ENCODE measurements at regions not wholly inside any gene's neighbourhood (a gene's known extent, or its start where the extent isn't known, plus 50 kb on each side); places are given as distances from the start of the nearest gene placed in this dataset.

GRCh38 chr12:39116861-39117260, 211.5 kb upstream of the CPNE8 start:
- POLR2A ChIA-PET, result no interaction called here
- Mint-ChIP-seq H3K4me3 (no peak overlapping the region), H3K27me3 (peaks cover 0 to 6% (median 0%) of the 10 kb centered on the region in 5 donors), H3K9me3 (peaks cover 0 to 2% (median 0%) of the 10 kb centered on the region in 9 donors), H3K27ac (no peak overlapping the region), H3K4me1 (no peaks in the 10 kb centered on the region), H3K36me3 (no peaks in the 10 kb centered on the region)
- ATAC-seq (no peak), DNase-seq (no peak)

- Mint-ChIP-seq H3K27ac (no peak overlapping the region), H3K9me3 (peaks cover 0 to 2% (median 0%) of the 10 kb centered on the region in 9 donors), H3K36me3 (no peaks in the 10 kb centered on the region), H3K4me3 (no peak overlapping the region), H3K27me3 (peaks cover 0 to 1% (median 0%) of the 10 kb centered on the region in 5 donors), H3K4me1 (no peaks in the 10 kb centered on the region)
- DNase-seq (no peak), ATAC-seq (no peak)
- POLR2A ChIA-PET, result no interaction called here
Observed at GRCh38 chr12:39112064-39112463, 206.7 kb upstream of the CPNE8 start.

DNA sequence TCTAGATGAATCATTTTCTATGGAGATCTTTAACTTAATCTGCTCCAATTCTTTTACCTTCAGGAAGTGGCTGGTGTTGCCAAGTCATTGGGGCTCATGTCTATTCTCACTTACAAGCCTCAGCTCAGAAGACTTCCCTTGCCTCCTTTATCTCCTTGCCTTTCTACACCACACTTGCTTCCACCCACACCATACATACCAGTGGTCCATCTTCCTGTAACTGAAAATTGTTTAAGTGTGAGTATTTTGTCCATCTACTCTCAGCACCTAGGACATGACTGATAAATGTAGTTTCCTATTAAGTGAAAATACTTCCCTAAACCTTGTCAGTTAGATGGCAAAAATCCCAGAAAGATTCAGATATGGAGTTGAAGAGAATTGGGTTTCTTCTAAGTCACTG, 199.7 kb upstream of the CPNE8 start:
- DNase-seq, result no peak
- Mint-ChIP-seq H3K36me3 (no peaks in the 10 kb centered on the region), H3K27me3 (peaks cover 0 to 7% (median 0%) of the 10 kb centered on the region in 5 donors), H3K27ac (no peak overlapping the region), H3K4me1 (no peaks in the 10 kb centered on the region), H3K9me3 (peaks cover 0 to 2% (median 0%) of the 10 kb centered on the region in 9 donors), H3K4me3 (no peak overlapping the region)
- POLR2A ChIA-PET, result no interaction called here
- ATAC-seq, result no peak

GRCh38 chr12:39103552-39104165, 198.3 kb upstream of the CPNE8 start:
- H3K27ac Mint-ChIP-seq, result peak overlapping the region in 1 of 10 donors; percentile 24
- POLR2A ChIA-PET, result no interaction called here
- DNase-seq, result peak in 4 of 10 donors; percentile 0 to 27 (median 17)

GRCh38 chr12:39102474-39103209, 197.3 kb upstream of the CPNE8 start:
- no peak overlapping the region for H3K4me3 Mint-ChIP-seq
- H3K27me3 Mint-ChIP-seq, result peaks cover 0 to 7% (median 0%) of the 10 kb centered on the region in 5 donors
- ATAC-seq (no peak), DNase-seq (no peak)
- H3K9me3 Mint-ChIP-seq, result peaks cover 0 to 9% (median 0%) of the 10 kb centered on the region in 9 donors
- no peaks in the 10 kb centered on the region for H3K4me1 Mint-ChIP-seq
- no peak overlapping the region for H3K27ac Mint-ChIP-seq
- H3K36me3 Mint-ChIP-seq, result no peaks in the 10 kb centered on the region
- POLR2A ChIA-PET, result no interaction called here

More at GRCh38 chr12:39103552-39104165, 198.3 kb upstream of the CPNE8 start:
- no peaks in the 10 kb centered on the region for H3K36me3 Mint-ChIP-seq
- ATAC-seq, result peak; percentile 35 to 46
- no peaks in the 10 kb centered on the region for H3K4me1 Mint-ChIP-seq
- H3K4me3 Mint-ChIP-seq, result no peak overlapping the region
- H3K9me3 Mint-ChIP-seq, result peaks cover 0 to 4% (median 0%) of the 10 kb centered on the region in 9 donors
- H3K27me3 Mint-ChIP-seq, result peaks cover 0 to 7% (median 0%) of the 10 kb centered on the region in 5 donors

- Mint-ChIP-seq H3K9me3 (peaks cover 0 to 9% (median 0%) of the 10 kb centered on the region in 9 donors), H3K27ac (no peak overlapping the region), H3K4me3 (no peak overlapping the region), H3K36me3 (no peaks in the 10 kb centered on the region), H3K27me3 (peaks cover 0 to 11% (median 10%) of the 10 kb centered on the region in 5 donors), H3K4me1 (no peaks in the 10 kb centered on the region)
- ATAC-seq (no peak), DNase-seq (no peak)
- POLR2A ChIA-PET, result no interaction called here
Observed at GRCh38 chr12:39095636-39096330, 190.4 kb upstream of the CPNE8 start.

DNA sequence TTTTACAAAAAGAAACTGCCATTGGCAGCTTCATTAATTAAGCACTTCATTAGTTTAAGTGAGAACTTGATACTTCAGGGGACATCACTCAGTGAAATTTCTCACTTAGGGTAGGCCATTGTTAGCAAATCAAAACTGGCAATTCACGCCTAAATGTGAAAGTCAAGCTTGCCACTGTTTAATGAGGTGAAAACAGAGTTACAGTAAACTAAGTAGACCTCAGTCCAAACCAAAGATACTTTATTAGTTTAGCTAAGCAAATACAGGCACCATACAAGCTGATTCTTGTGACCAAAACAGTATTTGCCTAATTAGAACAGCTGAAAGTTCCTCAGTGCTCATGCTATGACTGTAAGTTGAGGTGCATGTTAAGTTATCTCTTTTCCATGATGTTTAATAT, 176.5 kb upstream of the CPNE8 start:
- no peak overlapping the region for H3K27ac Mint-ChIP-seq
- no peak for DNase-seq
- H3K36me3 Mint-ChIP-seq, result no peaks in the 10 kb centered on the region
- no peaks in the 10 kb centered on the region for H3K27me3 Mint-ChIP-seq
- ATAC-seq, result no peak
- H3K4me1 Mint-ChIP-seq, result no peaks in the 10 kb centered on the region
- H3K4me3 Mint-ChIP-seq, result no peak overlapping the region
- H3K9me3 Mint-ChIP-seq, result no peaks in the 10 kb centered on the region
- POLR2A ChIA-PET, result no interaction called here

- no peak overlapping the region for H3K4me3 Mint-ChIP-seq
- no peaks in the 10 kb centered on the region for H3K4me1 Mint-ChIP-seq
- POLR2A ChIA-PET, result no interaction called here
- no peak for DNase-seq
- H3K27me3 Mint-ChIP-seq, result no peaks in the 10 kb centered on the region
- no peak overlapping the region for H3K27ac Mint-ChIP-seq
- no peaks in the 10 kb centered on the region for H3K9me3 Mint-ChIP-seq
- no peak for ATAC-seq
- no peaks in the 10 kb centered on the region for H3K36me3 Mint-ChIP-seq
Observed at GRCh38 chr12:39077226-39077625, 171.8 kb upstream of the CPNE8 start.

DNA sequence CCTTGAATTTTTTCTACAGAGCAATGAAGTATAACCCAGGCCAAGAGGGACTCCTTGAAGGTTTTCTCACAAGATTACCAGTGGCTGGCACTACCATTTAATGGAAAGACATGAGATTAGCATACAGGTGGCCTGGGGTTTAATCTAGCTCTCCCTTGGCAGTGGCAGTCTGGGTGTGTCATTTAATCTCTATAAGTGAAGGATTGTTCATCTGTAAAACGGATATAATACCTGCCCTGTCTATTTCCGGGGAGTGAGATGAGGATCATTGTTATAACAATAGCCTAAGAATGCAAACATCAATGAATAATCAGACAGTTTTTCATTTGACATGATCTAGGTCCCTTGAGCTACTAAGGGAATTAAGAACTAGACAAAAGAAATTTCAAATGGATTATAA, 168.7 kb upstream of the CPNE8 start:
- ATAC-seq (no peak), DNase-seq (no peak)
- H3K36me3 Mint-ChIP-seq, result no peaks in the 10 kb centered on the region
- H3K9me3 Mint-ChIP-seq, result no peaks in the 10 kb centered on the region
- H3K27ac Mint-ChIP-seq, result no peak overlapping the region
- no peaks in the 10 kb centered on the region for H3K4me1 Mint-ChIP-seq
- POLR2A ChIA-PET, result no interaction called here
- no peak overlapping the region for H3K4me3 Mint-ChIP-seq
- H3K27me3 Mint-ChIP-seq, result peaks cover 0 to 2% (median 0%) of the 10 kb centered on the region in 5 donors

DNA sequence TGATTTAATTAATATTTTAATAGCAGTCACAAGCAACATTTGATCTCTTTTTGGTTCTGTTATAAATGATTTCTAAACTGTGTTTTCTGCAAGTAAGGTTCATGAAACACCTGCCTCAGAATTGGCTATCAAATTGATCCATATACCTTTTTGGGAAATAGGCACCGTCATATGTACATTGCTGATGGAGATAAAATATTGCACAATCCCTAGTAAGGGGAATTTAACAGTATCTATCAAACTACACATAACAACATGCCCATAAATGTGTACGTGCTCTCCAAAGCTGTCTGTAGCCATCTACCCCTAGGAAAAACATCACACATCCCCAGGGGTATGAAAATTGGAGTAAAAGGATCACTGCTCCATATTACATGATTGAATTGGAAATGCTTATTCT, 167.3 kb upstream of the CPNE8 start:
- H3K36me3 Mint-ChIP-seq, result no peaks in the 10 kb centered on the region
- DNase-seq (no peak), ATAC-seq (no peak)
- H3K9me3 Mint-ChIP-seq, result no peaks in the 10 kb centered on the region
- no peaks in the 10 kb centered on the region for H3K4me1 Mint-ChIP-seq
- H3K27me3 Mint-ChIP-seq, result peaks cover 0 to 2% (median 0%) of the 10 kb centered on the region in 5 donors
- no peak overlapping the region for H3K27ac Mint-ChIP-seq
- POLR2A ChIA-PET, result no interaction called here
- no peak overlapping the region for H3K4me3 Mint-ChIP-seq

GRCh38 chr12:39071611-39072010, 166.2 kb upstream of the CPNE8 start:
- POLR2A ChIA-PET, result no interaction called here
- ATAC-seq (no peak), DNase-seq (no peak)
- Mint-ChIP-seq H3K27me3 (peaks cover 0 to 2% (median 0%) of the 10 kb centered on the region in 5 donors), H3K4me1 (no peaks in the 10 kb centered on the region), H3K9me3 (no peaks in the 10 kb centered on the region), H3K4me3 (no peak overlapping the region), H3K36me3 (no peaks in the 10 kb centered on the region), H3K27ac (no peak overlapping the region)

GRCh38 chr12:39070775-39071174, 165.4 kb upstream of the CPNE8 start:
- ATAC-seq (no peak), DNase-seq (no peak)
- Mint-ChIP-seq H3K36me3 (no peaks in the 10 kb centered on the region), H3K27ac (no peak overlapping the region), H3K4me1 (no peaks in the 10 kb centered on the region), H3K4me3 (no peak overlapping the region), H3K27me3 (peaks cover 0 to 2% (median 0%) of the 10 kb centered on the region in 5 donors), H3K9me3 (no peaks in the 10 kb centered on the region)
- POLR2A ChIA-PET, result no interaction called here

DNA sequence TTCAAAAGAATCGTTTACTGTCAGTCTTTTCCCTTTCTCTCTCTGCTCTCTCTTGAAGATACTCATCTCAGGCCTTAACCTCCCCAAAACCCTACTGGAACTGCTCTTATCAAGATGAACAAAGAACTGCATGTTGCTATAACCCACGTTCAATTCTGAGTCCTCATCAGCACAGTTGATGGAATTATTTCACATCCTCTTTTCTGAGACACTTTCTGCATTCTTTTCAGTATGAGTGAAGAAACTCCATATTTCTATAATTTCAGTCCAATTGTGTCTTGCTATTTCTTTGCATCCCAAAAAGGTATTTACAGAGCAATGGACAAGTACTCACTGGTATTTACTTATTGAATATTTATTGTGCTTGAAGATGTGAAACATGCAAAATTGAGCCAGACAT, 160.1 kb upstream of the CPNE8 start:
- H3K36me3 Mint-ChIP-seq, result no peaks in the 10 kb centered on the region
- peaks cover 0 to 6% (median 0%) of the 10 kb centered on the region in 9 donors for H3K9me3 Mint-ChIP-seq
- H3K27ac Mint-ChIP-seq, result no peak overlapping the region
- no peaks in the 10 kb centered on the region for H3K4me1 Mint-ChIP-seq
- peaks cover 0 to 2% (median 0%) of the 10 kb centered on the region in 5 donors for H3K27me3 Mint-ChIP-seq
- POLR2A ChIA-PET, result no interaction called here
- DNase-seq (no peak), ATAC-seq (no peak)
- H3K4me3 Mint-ChIP-seq, result no peak overlapping the region
